ENCODE measurements at regions not wholly inside any gene's neighbourhood (a gene's known extent, or its start where the extent isn't known, plus 50 kb on each side); places are given as distances from the start of the nearest gene placed in this dataset.

DNA sequence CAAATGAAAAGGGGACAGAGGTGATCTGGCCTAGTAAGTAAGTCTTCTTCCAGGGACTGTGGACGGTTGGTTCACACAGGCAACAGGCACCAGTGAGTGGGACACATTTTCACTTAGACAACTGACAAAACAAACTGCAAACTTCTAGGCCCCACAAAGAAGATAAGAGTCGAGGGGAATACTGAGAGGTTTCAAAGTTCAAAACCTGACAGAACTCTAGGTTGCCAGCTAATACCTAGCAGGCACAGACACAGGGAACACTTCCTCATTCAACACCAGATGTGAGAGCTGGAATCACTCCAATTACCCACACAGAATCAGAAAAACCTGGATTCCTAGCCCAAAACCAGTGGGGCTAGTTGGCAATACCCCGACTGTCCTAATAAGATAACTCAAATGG, 621.7 kb downstream of the ZPLD1 start:
- H3K27me3 Mint-ChIP-seq (ENCODE audit: low read depth) = no peaks in the 10 kb centered on the region
- H3K4me2 ChIP-seq (ENCODE audit: insufficient read depth, insufficient read length, low read length) = no peak overlapping the region
- H3K23ac ChIP-seq (ENCODE audit: insufficient read length, low read depth, low read length) = no peak overlapping the region
- H4K8ac ChIP-seq (replicated peaks; ENCODE audit: insufficient read length, low read depth, low read length) = no peak overlapping the region
- no peak overlapping the region for H2BK15ac ChIP-seq (ENCODE audit: low read depth, low read length)
- H3T11ph ChIP-seq (ENCODE audit: low read length) = no peak overlapping the region
- H2BK20ac ChIP-seq (ENCODE audit: low read depth, low read length, poor library complexity, severe bottlenecking) = no peak overlapping the region
- H2AK5ac ChIP-seq (ENCODE audit: insufficient read length, low read length) = no peak overlapping the region
- H3K14ac ChIP-seq (ENCODE audit: insufficient read depth, low read length) = no peak overlapping the region
- H3K4me3 Mint-ChIP-seq = no peak overlapping the region
- peaks cover 3% of the 10 kb centered on the region in 2 experiments; a peak in 3 of 4 replicates for H3K4me1 Mint-ChIP-seq
- H2BK12ac ChIP-seq (ENCODE audit: insufficient read length, low read depth, low read length) = no peak overlapping the region
- H4K91ac ChIP-seq (ENCODE audit: insufficient read length, low read depth, low read length) = no peak overlapping the region
- H2AFZ ChIP-seq (ENCODE audit: low read length) = no peak overlapping the region
- no CpG with 5 or more reads among the region's 3 CpGs for WGBS (ENCODE audit: extremely low coverage, insufficient read length, low lambda C conversion rate)
- H2BK120ac ChIP-seq (ENCODE audit: low read depth, low read length, poor library complexity, severe bottlenecking) = no peak overlapping the region
- no peak overlapping the region for H3K18ac ChIP-seq (ENCODE audit: insufficient read length, low read depth, low read length)
- no peak overlapping the region for H3K27ac ChIP-seq (ENCODE audit: insufficient read length, low read depth, low read length)
- no peaks in the 10 kb centered on the region for H3K9me3 ChIP-seq (ENCODE audit: control insufficient read depth, low read depth, low read length)
- no peaks in the 10 kb centered on the region for H3K79me1 ChIP-seq (ENCODE audit: insufficient read depth, low read depth, low read length, poor library complexity, severe bottlenecking)
- DNase-seq = no peak
- peak overlapping the region in 2 of 3 experiments; percentile 2 to 9; a peak in 1 of 7 replicates for H3K27ac Mint-ChIP-seq
- no peaks in the 10 kb centered on the region for H3K23me2 ChIP-seq (ENCODE audit: insufficient read length, low read depth, low read length, poor library complexity, severe bottlenecking)
- H3K9me3 Mint-ChIP-seq = no peaks in the 10 kb centered on the region
- H3K36me3 Mint-ChIP-seq (ENCODE audit: insufficient read depth in 1 of 3, low read depth in 3 of 3) = no peaks in the 10 kb centered on the region
- H4K5ac ChIP-seq (ENCODE audit: insufficient read length, low read depth, low read length) = no peak overlapping the region
- no peak overlapping the region for H3K9ac ChIP-seq (ENCODE audit: extremely low read depth, insufficient read length, low read length)
- TF ChIP-seq, protein P1, sequence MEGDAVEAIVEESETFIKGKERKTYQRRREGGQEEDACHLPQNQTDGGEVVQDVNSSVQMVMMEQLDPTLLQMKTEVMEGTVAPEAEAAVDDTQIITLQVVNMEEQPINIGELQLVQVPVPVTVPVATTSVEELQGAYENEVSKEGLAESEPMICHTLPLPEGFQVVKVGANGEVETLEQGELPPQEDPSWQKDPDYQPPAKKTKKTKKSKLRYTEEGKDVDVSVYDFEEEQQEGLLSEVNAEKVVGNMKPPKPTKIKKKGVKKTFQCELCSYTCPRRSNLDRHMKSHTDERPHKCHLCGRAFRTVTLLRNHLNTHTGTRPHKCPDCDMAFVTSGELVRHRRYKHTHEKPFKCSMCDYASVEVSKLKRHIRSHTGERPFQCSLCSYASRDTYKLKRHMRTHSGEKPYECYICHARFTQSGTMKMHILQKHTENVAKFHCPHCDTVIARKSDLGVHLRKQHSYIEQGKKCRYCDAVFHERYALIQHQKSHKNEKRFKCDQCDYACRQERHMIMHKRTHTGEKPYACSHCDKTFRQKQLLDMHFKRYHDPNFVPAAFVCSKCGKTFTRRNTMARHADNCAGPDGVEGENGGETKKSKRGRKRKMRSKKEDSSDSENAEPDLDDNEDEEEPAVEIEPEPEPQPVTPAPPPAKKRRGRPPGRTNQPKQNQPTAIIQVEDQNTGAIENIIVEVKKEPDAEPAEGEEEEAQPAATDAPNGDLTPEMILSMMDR (conservative IDR thresholded peaks at IDR 0.05) = no peak
- no peaks in the 10 kb centered on the region for H3K4me1 ChIP-seq (ENCODE audit: insufficient read depth, low read length)
- H2BK5ac ChIP-seq (ENCODE audit: insufficient read length, low read length) = no peak overlapping the region
- H3K56ac ChIP-seq (ENCODE audit: insufficient read length, low read depth, low read length) = no peak overlapping the region
- no peaks in the 10 kb centered on the region for H3K79me2 ChIP-seq (ENCODE audit: insufficient read depth, low read length)
- no peak overlapping the region for H3K4ac ChIP-seq (ENCODE audit: low read depth, low read length)
- no peaks in the 10 kb centered on the region for H3K27me3 ChIP-seq (ENCODE audit: insufficient read depth, low read length)
- no peaks in the 10 kb centered on the region for H4K20me1 ChIP-seq (ENCODE audit: control insufficient read depth, insufficient read depth, insufficient read length)
